GM21576 (cell line): ENCODE measurements at regions not wholly inside any gene's neighbourhood (a gene's known extent, or its start where the extent isn't known, plus 50 kb on each side); places are given as distances from the start of the nearest gene placed in this dataset.
"Not testable (repeated sequence)": the region's sequence is repeated elsewhere in the genome, so short reads cannot be mapped to it uniquely, and the experiment has no call there.

Experiments used
- ATAC-seq: cut with Tn5 transposase; IDR thresholded peaks from one replicate; pipeline ENCODE4 v1.9.1; 2021; ENCODE audit warnings: mild to moderate bottlenecking, moderate library complexity; ENCODE audit not compliant: unreplicated experiment

- no peak for ATAC-seq
Observed at GRCh38 chr13:80884056-80884785, 543.3 kb upstream of the SPRY2 start.

- ATAC-seq: no peak
Observed at GRCh38 chr13:80883545-80883944, 542.6 kb upstream of the SPRY2 start.

- ATAC-seq: no peak
Observed at GRCh38 chr13:80881942-80882445, 541.1 kb upstream of the SPRY2 start.

GRCh38 chr13:80881495-80881894 is 540.6 kb upstream of the SPRY2 start:
- ATAC-seq: no peak

GRCh38 chr13:80881034-80881433 is 540.1 kb upstream of the SPRY2 start:
- ATAC-seq: no peak

GRCh38 chr13:80877944-80878241 is 537.0 kb upstream of the SPRY2 start:
- no peak for ATAC-seq

GRCh38 chr13:80877209-80877943 is 536.5 kb upstream of the SPRY2 start:
- no peak for ATAC-seq

- ATAC-seq: peak; percentile 55
Observed at GRCh38 chr13:80873589-80873988, 532.7 kb upstream of the SPRY2 start.

GRCh38 chr13:80871971-80872370 is 531.0 kb upstream of the SPRY2 start:
- ATAC-seq: not testable (repeated sequence)

- ATAC-seq: no peak
Observed at GRCh38 chr13:80871481-80871880, 530.6 kb upstream of the SPRY2 start.

- ATAC-seq: no peak
Observed at GRCh38 chr13:80870186-80870585, 529.3 kb upstream of the SPRY2 start.

- no peak for ATAC-seq
Observed at GRCh38 chr13:80866921-80867320, 526.0 kb upstream of the SPRY2 start.

GRCh38 chr13:80865329-80865728 is 524.4 kb upstream of the SPRY2 start:
- ATAC-seq: no peak

- no peak for ATAC-seq
Observed at GRCh38 chr13:80862456-80862855, 521.5 kb upstream of the SPRY2 start.

- no peak for ATAC-seq
Observed at GRCh38 chr13:80860845-80861244, 519.9 kb upstream of the SPRY2 start.

- ATAC-seq: no peak
Observed at GRCh38 chr13:80858131-80858530, 517.2 kb upstream of the SPRY2 start.

- no peak for ATAC-seq
Observed at GRCh38 chr13:80857321-80857720, 516.4 kb upstream of the SPRY2 start.

GRCh38 chr13:80850771-80851170 is 509.8 kb upstream of the SPRY2 start:
- ATAC-seq: no peak

GRCh38 chr13:80844164-80844563 is 503.2 kb upstream of the SPRY2 start:
- ATAC-seq: no peak

GRCh38 chr13:80841414-80841813 is 500.5 kb upstream of the SPRY2 start:
- ATAC-seq: no peak

- no peak for ATAC-seq
Observed at GRCh38 chr13:80840316-80840976, 499.5 kb upstream of the SPRY2 start.

GRCh38 chr13:80835902-80836301 is 495.0 kb upstream of the SPRY2 start:
- ATAC-seq: no peak
